GM23338 (cell line): ENCODE measurements at regions not wholly inside any gene's neighbourhood (a gene's known extent, or its start where the extent isn't known, plus 50 kb on each side); places are given as distances from the start of the nearest gene placed in this dataset.

Source experiments
- ATAC-seq: fragments of 200-7000 bp; cut with Tn5 transposase; 3 replicates; pipeline ENCODE4 v1.9.1; 2020
- DNase-seq: peaks from one replicate; pipeline ENCODE4 v3.0.0-alpha.2; 2015; ENCODE audit warnings: low spot score
- H2AFZ ChIP-seq: fragments of 200-600 bp; sonication (generic); 2 replicates; pipeline ENCODE4 v1.8.0; 2016; ENCODE audit warnings: antibody characterized with exemption, mild to moderate bottlenecking, moderate library complexity
- H3F3A ChIP-seq: fragments of 200-600 bp; sonication (generic); replicated peaks from 2 replicates; pipeline ENCODE4 v1.8.0; 2017; ENCODE audit warnings: antibody characterized with exemption, mixed run types, low read depth
- H3K27ac ChIP-seq: fragments of 200-600 bp; sonication (generic); 2 replicates; pipeline ENCODE4 v1.6.1; 2016; ENCODE audit warnings: low read depth
- H3K27me3 ChIP-seq: fragments of 200-600 bp; sonication (generic); 2 replicates; pipeline ENCODE4 v1.8.0; 2016; ENCODE audit warnings: mild to moderate bottlenecking, mixed run types, moderate library complexity; ENCODE audit not compliant: insufficient read depth
- H3K36me3 ChIP-seq: fragments of 200-600 bp; sonication (generic); 2 replicates; pipeline ENCODE4 v1.8.0; 2016; ENCODE audit warnings: mild to moderate bottlenecking; ENCODE audit not compliant: insufficient read depth
- H3K4me1 ChIP-seq: fragments of 200-600 bp; sonication (generic); 2 replicates; pipeline ENCODE4 v1.8.0; 2016; ENCODE audit warnings: mild to moderate bottlenecking, moderate library complexity; ENCODE audit not compliant: insufficient read depth
- H3K4me2 ChIP-seq: fragments of 200-600 bp; sonication (generic); 2 replicates; pipeline ENCODE4 v1.7.1; 2017; ENCODE audit warnings: mixed run types
- H3K4me3 ChIP-seq: fragments of 200-600 bp; sonication (generic); 2 replicates; pipeline ENCODE4 v1.6.1; 2016; ENCODE audit warnings: mixed run types
- H3K79me2 ChIP-seq: fragments of 200-600 bp; sonication (generic); replicated peaks from 2 replicates; pipeline ENCODE4 v1.8.0; 2017; ENCODE audit warnings: mild to moderate bottlenecking; ENCODE audit not compliant: insufficient read depth
- H3K9me2 ChIP-seq: fragments of 200-600 bp; sonication (generic); 2 replicates; pipeline ENCODE4 v1.8.0; 2017; ENCODE audit not compliant: insufficient read depth
- H4K20me1 ChIP-seq: fragments of 200-600 bp; sonication (generic); replicated peaks from 2 replicates; pipeline ENCODE4 v1.8.0; 2017; ENCODE audit warnings: mild to moderate bottlenecking; ENCODE audit not compliant: insufficient read depth
- H3K27ac Mint-ChIP-seq: 2 replicates; pipeline ENCODE4 v1.8.0; 2020; ENCODE audit warnings: inconsistent platforms, mild to moderate bottlenecking, moderate library complexity, mixed read lengths
- H3K27me3 Mint-ChIP-seq: 3 replicates; pipeline ENCODE4 v1.8.0; 2022; ENCODE audit warnings: low read depth, mild to moderate bottlenecking, moderate library complexity, mixed read lengths, inconsistent platforms; ENCODE audit not compliant: insufficient read depth, poor library complexity
- H3K36me3 Mint-ChIP-seq: 3 replicates; pipeline ENCODE4 v1.8.0; 2021; ENCODE audit warnings: low read depth, mild to moderate bottlenecking, inconsistent platforms, moderate library complexity, mixed read lengths
- H3K4me1 Mint-ChIP-seq: 3 replicates; pipeline ENCODE4 v1.8.0; 2020; ENCODE audit warnings: mild to moderate bottlenecking, inconsistent platforms, mixed read lengths
- H3K4me3 Mint-ChIP-seq: 3 replicates; pipeline ENCODE4 v1.8.0; 2021; ENCODE audit warnings: moderate library complexity, mild to moderate bottlenecking, inconsistent platforms, mixed read lengths
- H3K9me3 Mint-ChIP-seq: 3 replicates; pipeline ENCODE4 v1.8.0; 2020; ENCODE audit warnings: moderate library complexity, mild to moderate bottlenecking, inconsistent platforms, mixed read lengths
- CREB1 ChIP-seq: fragments of 250-450 bp; sonication (Bioruptor Pico); IDR thresholded peaks from 2 replicates; pipeline ENCODE4 v1.5.0; 2020; ENCODE audit warnings: low read depth, mild to moderate bottlenecking, moderate library complexity
- ETS1 ChIP-seq: IDR thresholded peaks from 2 replicates; pipeline ENCODE4 v1.6.1; 2016; ENCODE audit warnings: antibody characterized with exemption
- EZH2 ChIP-seq: fragments of 200-600 bp; sonication (generic); IDR thresholded peaks from one replicate; pipeline ENCODE4 v1.8.0; 2017; ENCODE audit warnings: antibody characterized with exemption, mild to moderate bottlenecking, low read depth; ENCODE audit not compliant: unreplicated experiment
- EZH2phosphoT487 ChIP-seq: fragments of 200-600 bp; sonication (generic); IDR thresholded peaks from one replicate; pipeline ENCODE4 v1.8.1; 2018; ENCODE audit warnings: antibody characterized with exemption; ENCODE audit not compliant: unreplicated experiment
- JUNB ChIP-seq: IDR thresholded peaks from one replicate; pipeline ENCODE4 v1.6.1; 2016; ENCODE audit warnings: antibody characterized with exemption; ENCODE audit not compliant: unreplicated experiment
- NANOG ChIP-seq: IDR thresholded peaks from 2 replicates; pipeline ENCODE4 v1.6.1; 2016; ENCODE audit warnings: antibody characterized with exemption, borderline replicate concordance
- POLR2AphosphoS5 ChIP-seq: IDR thresholded peaks from 2 replicates; pipeline ENCODE4 v1.6.1; 2016; ENCODE audit warnings: antibody characterized with exemption, low read depth
- REST ChIP-seq: IDR thresholded peaks from one replicate; pipeline ENCODE4 v1.6.1; 2018; ENCODE audit warnings: antibody characterized with exemption; ENCODE audit not compliant: unreplicated experiment
- STAT1 ChIP-seq: IDR thresholded peaks from one replicate; pipeline ENCODE4 v1.6.1; 2016; ENCODE audit warnings: antibody characterized with exemption; ENCODE audit not compliant: unreplicated experiment
- ZNF114 ChIP-seq: fragments of 250-450 bp; sonication (Bioruptor Pico); IDR thresholded peaks from 2 replicates; pipeline ENCODE4 v1.5.0; 2020; ENCODE audit warnings: mild to moderate bottlenecking, moderate library complexity
- ZNF331 ChIP-seq: fragments of 250-450 bp; sonication (Bioruptor Pico); IDR thresholded peaks from 2 replicates; pipeline ENCODE4 v1.5.0; 2020; ENCODE audit warnings: low read depth, mild to moderate bottlenecking, moderate library complexity

- peak overlapping the region; percentile 10; the same call in 1 of the 2 replicates for H3K27ac Mint-ChIP-seq
- Histone ChIP-seq H3K79me2 (no peaks in the 10 kb centered on the region), H3K9me2 (no peaks in the 10 kb centered on the region), H3K4me3 (no peak overlapping the region), H2AFZ (no peak overlapping the region), H3K27me3 (no peaks in the 10 kb centered on the region), H3K4me1 (no peaks in the 10 kb centered on the region), H3F3A (no peaks in the 10 kb centered on the region), H3K4me2 (no peak overlapping the region), H3K27ac (no peak overlapping the region), H3K36me3 (no peaks in the 10 kb centered on the region), H4K20me1 (no peaks in the 10 kb centered on the region)
- no peaks in the 10 kb centered on the region for H3K36me3 Mint-ChIP-seq
- H3K9me3 Mint-ChIP-seq = no peaks in the 10 kb centered on the region
- no peaks in the 10 kb centered on the region for H3K27me3 Mint-ChIP-seq
- no peak overlapping the region for H3K4me3 Mint-ChIP-seq
- ATAC-seq (no peak), DNase-seq (no peak)
- TF ChIP-seq STAT1 (no peak), CREB1 (CRISPR knock-in tag) (no peak), EZH2phosphoT487 (no peak), ZNF331 (CRISPR knock-in tag) (no peak), ZNF114 (CRISPR knock-in tag) (no peak), EZH2 (no peak), REST (no peak), JUNB (no peak), NANOG (no peak)
- peaks cover 2% of the 10 kb centered on the region; the same call in 1 of the 3 replicates for H3K4me1 Mint-ChIP-seq
These were observed 215.2 kb upstream of the NT5C1B start for GRCh38 chr2:18804536-18804935.

- Histone ChIP-seq H3K27me3 (no peaks in the 10 kb centered on the region), H3K9me2 (no peaks in the 10 kb centered on the region), H4K20me1 (no peaks in the 10 kb centered on the region), H3K4me2 (no peak overlapping the region), H3K27ac (no peak overlapping the region), H3K79me2 (no peaks in the 10 kb centered on the region), H3K4me1 (no peaks in the 10 kb centered on the region), H3K4me3 (no peak overlapping the region), H3F3A (no peaks in the 10 kb centered on the region), H2AFZ (no peak overlapping the region), H3K36me3 (no peaks in the 10 kb centered on the region)
- DNase-seq (no peak), ATAC-seq (no peak)
- Mint-ChIP-seq H3K27ac (no peak overlapping the region), H3K4me1 (peaks cover 2% of the 10 kb centered on the region; the same call in 1 of the 3 replicates), H3K9me3 (no peaks in the 10 kb centered on the region), H3K27me3 (no peaks in the 10 kb centered on the region), H3K4me3 (no peak overlapping the region), H3K36me3 (no peaks in the 10 kb centered on the region)
- TF ChIP-seq EZH2phosphoT487 (no peak), ZNF331 (CRISPR knock-in tag) (no peak), REST (no peak), JUNB (no peak), EZH2 (no peak), ETS1 (no peak), POLR2AphosphoS5 (no peak), STAT1 (no peak), ZNF114 (CRISPR knock-in tag) (no peak), CREB1 (CRISPR knock-in tag) (no peak)
These were observed 214.0 kb upstream of the NT5C1B start for GRCh38 chr2:18803141-18803939.
